ENCODE measurements at regions not wholly inside any gene's neighbourhood (a gene's known extent, or its start where the extent isn't known, plus 50 kb on each side); places are given as distances from the start of the nearest gene placed in this dataset.

GRCh38 chr1:213727853-213728592 is 259.8 kb upstream of the PROX1 start:
- TF ChIP-seq CTCF (IDR thresholded peaks at IDR 0.05), result no peak
- no peak for TF ChIP-seq EZH2 (IDR thresholded peaks at IDR 0.05)
- TF ChIP-seq EZH2phosphoT487 (IDR thresholded peaks at IDR 0.05), result no peak
- Histone ChIP-seq H3K4me2 (no peak overlapping the region), H3K36me3 (no peaks in the 10 kb centered on the region), H4K20me1 (ENCODE audit: low read depth) (no peaks in the 10 kb centered on the region), H3F3A (ENCODE audit: low read depth) (no peaks in the 10 kb centered on the region), H3K4me3 (no peak overlapping the region), H3K27ac (no peak overlapping the region), H3K9me3 (ENCODE audit: low read depth) (no peaks in the 10 kb centered on the region), H2AFZ (replicated peaks) (no peak overlapping the region), H3K4me1 (no peaks in the 10 kb centered on the region), H3K9ac (no peak overlapping the region), H3K27me3 (no peaks in the 10 kb centered on the region), H3K79me2 (ENCODE audit: low read depth) (no peaks in the 10 kb centered on the region)
- H3K4me3 Mint-ChIP-seq, result no peak overlapping the region
- H3K27ac Mint-ChIP-seq, result no peak overlapping the region
- peaks cover 8% of the 10 kb centered on the region for H3K9me3 Mint-ChIP-seq
- peaks cover 3% of the 10 kb centered on the region for H3K27me3 Mint-ChIP-seq (ENCODE audit: insufficient read depth, low read depth)
- DNase-seq (ENCODE audit: low spot score), result no peak
- H3K4me1 Mint-ChIP-seq, result peaks cover 28% of the 10 kb centered on the region
- H3K36me3 Mint-ChIP-seq, result no peaks in the 10 kb centered on the region

GRCh38 chr1:213728593-213729536 is 258.9 kb upstream of the PROX1 start:
- H3K27me3 ChIP-seq, result no peaks in the 10 kb centered on the region
- DNase-seq (ENCODE audit: low spot score), result no peak
- H3K4me1 ChIP-seq, result no peaks in the 10 kb centered on the region
- no peaks in the 10 kb centered on the region for H3K9me3 ChIP-seq (ENCODE audit: low read depth)
- Mint-ChIP-seq H3K36me3 (no peaks in the 10 kb centered on the region), H3K27ac (peak overlapping the region; percentile 61), H3K4me3 (no peak overlapping the region), H3K27me3 (ENCODE audit: insufficient read depth, low read depth) (peaks cover 3% of the 10 kb centered on the region), H3K9me3 (peaks cover 8% of the 10 kb centered on the region), H3K4me1 (peaks cover 28% of the 10 kb centered on the region)
- no peaks in the 10 kb centered on the region for H4K20me1 ChIP-seq (ENCODE audit: low read depth)
- no peak overlapping the region for H2AFZ ChIP-seq (replicated peaks)
- no peak overlapping the region for H3K9ac ChIP-seq
- no peak overlapping the region for H3K4me2 ChIP-seq
- H3K27ac ChIP-seq, result no peak overlapping the region
- no peaks in the 10 kb centered on the region for H3F3A ChIP-seq (ENCODE audit: low read depth)
- H3K36me3 ChIP-seq, result no peaks in the 10 kb centered on the region
- no peaks in the 10 kb centered on the region for H3K79me2 ChIP-seq (ENCODE audit: low read depth)
- TF ChIP-seq EZH2phosphoT487 (IDR thresholded peaks at IDR 0.05), result no peak
- TF ChIP-seq CTCF (IDR thresholded peaks at IDR 0.05), result no peak
- TF ChIP-seq EZH2 (IDR thresholded peaks at IDR 0.05), result no peak
- H3K4me3 ChIP-seq, result no peak overlapping the region

- H3K9me3 Mint-ChIP-seq, result peaks cover 8% of the 10 kb centered on the region
- no peak overlapping the region for H2AFZ ChIP-seq (replicated peaks)
- H3K4me2 ChIP-seq, result no peak overlapping the region
- H3F3A ChIP-seq (ENCODE audit: low read depth), result no peaks in the 10 kb centered on the region
- TF ChIP-seq EZH2phosphoT487 (IDR thresholded peaks at IDR 0.05) (no peak), CTCF (IDR thresholded peaks at IDR 0.05) (no peak), EZH2 (IDR thresholded peaks at IDR 0.05) (no peak)
- no peaks in the 10 kb centered on the region for H3K36me3 ChIP-seq
- H3K4me1 Mint-ChIP-seq, result peaks cover 6% of the 10 kb centered on the region
- DNase-seq (ENCODE audit: low spot score), result no peak
- H3K36me3 Mint-ChIP-seq, result no peaks in the 10 kb centered on the region
- H3K27ac ChIP-seq, result no peak overlapping the region
- no peaks in the 10 kb centered on the region for H4K20me1 ChIP-seq (ENCODE audit: low read depth)
- no peaks in the 10 kb centered on the region for H3K4me1 ChIP-seq
- no peak overlapping the region for H3K9ac ChIP-seq
- H3K27ac Mint-ChIP-seq, result no peak overlapping the region
- H3K4me3 ChIP-seq, result no peak overlapping the region
- H3K27me3 ChIP-seq, result no peaks in the 10 kb centered on the region
- H3K9me3 ChIP-seq (ENCODE audit: low read depth), result no peaks in the 10 kb centered on the region
- H3K27me3 Mint-ChIP-seq (ENCODE audit: insufficient read depth, low read depth), result no peaks in the 10 kb centered on the region
- no peak overlapping the region for H3K4me3 Mint-ChIP-seq
- no peaks in the 10 kb centered on the region for H3K79me2 ChIP-seq (ENCODE audit: low read depth)
These were observed 254.1 kb upstream of the PROX1 start for GRCh38 chr1:213733705-213734104.

Data from neural progenitor cell (in vitro differentiated cells).